ENCODE measurements at regions not wholly inside any gene's neighbourhood (a gene's known extent, or its start where the extent isn't known, plus 50 kb on each side); places are given as distances from the start of the nearest gene placed in this dataset.

- TF ChIP-seq EZH2 (IDR thresholded peaks at IDR 0.05) (no peak), POLR2AphosphoS5 (IDR thresholded peaks at IDR 0.05; ENCODE audit: borderline replicate concordance, low read depth, low read length) (no peak), FOXP2 (optimal IDR thresholded peaks at IDR 0.05; ENCODE audit: control extremely low read depth, extremely low read length, insufficient read depth) (no peak)
Observed at GRCh38 chr4:106694232-106694631, 325.7 kb upstream of the GIMD1 start.

Data from SK-N-MC (cell line).